Activated effector memory CD4-positive, alpha-beta T cell treated with anti-CD3 and anti-CD28 coated beads, Interleukin-2, amount 50 U/mL, for 16 hours (primary cell): ENCODE measurements at regions not wholly inside any gene's neighbourhood (a gene's known extent, or its start where the extent isn't known, plus 50 kb on each side); places are given as distances from the start of the nearest gene placed in this dataset.
"Not testable (repeated sequence)": the region's sequence is repeated elsewhere in the genome, so short reads cannot be mapped to it uniquely, and the experiment has no call there.

ENCODE experiments used
- DNase-seq: peaks from one replicate; pipeline ENCODE4 v3.0.0-alpha.2; 2020

DNA sequence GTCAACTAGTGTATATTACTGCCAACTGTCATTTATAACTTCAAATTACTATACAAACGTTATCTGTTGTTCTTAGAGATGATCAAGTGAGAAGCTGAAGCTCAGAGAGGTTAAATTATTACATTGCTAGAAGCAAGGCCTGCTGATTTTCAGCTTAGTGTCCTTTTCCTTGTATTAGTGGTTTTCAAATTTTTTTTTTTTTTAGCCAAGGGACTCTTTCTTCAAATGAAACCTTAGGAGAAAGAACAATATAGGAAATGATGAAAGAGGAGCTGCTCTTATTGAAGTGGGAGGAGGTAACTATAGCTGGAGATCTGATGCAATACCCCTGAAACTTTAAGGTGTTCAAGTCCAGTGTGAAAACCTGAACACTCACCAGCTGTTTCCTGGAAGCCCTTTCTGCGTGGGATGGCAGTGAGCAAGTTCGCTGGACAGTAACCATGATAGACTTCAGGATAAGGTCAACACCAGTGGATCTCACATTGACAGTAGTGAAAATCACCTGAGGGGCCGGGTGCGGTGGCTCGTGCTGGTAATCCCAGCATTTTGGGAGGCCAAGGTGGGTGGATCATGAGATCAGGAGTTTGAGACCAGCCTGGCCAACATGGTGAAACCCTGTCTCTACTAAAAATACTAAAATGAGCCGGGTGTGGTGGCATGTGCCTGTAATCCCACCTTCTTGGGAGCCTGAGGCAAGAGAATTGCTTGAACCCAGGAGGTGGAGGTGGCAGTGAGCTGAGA is 376.2 kb downstream of the EDEM1 start:
- no peak for DNase-seq

DNA sequence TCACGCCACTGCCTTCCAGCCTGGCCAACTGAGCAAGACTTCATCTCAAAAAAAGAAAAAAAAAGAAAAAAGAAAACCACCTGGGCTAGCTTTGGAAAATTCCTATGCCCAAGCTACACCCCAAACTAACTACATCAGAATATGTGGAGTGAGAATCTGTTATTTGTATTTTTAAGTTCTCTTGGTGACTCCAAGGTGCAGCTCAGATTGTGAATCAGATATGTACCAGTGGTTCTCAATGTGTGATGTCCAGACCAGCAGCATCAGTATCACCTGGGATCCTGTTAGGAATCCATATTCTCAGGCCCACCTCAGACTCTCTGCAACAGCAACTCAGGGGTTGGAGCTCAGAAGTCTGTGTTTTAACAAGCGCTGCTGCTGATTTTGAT is 376.8 kb downstream of the EDEM1 start:
- DNase-seq, result no peak

DNA sequence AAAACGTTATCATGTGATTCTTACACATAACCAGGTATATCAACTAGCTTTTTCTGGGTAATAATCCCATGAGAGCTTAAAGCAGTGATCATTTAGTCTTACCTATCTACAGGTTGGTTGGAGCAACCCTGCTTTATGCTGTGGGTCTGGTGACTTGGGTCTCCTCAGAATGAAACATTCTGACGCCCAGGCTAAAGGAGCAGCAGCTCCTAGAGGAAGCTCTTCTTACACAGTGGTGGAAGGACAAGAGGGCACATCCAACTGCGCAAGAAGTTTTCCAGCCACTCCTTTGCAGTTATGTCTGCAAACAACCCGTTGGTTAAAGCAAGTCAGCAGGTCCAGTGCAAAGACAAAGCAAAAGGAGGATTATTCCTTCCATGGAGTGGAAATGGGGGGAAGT is 377.5 kb downstream of the EDEM1 start:
- DNase-seq, result no peak

DNA sequence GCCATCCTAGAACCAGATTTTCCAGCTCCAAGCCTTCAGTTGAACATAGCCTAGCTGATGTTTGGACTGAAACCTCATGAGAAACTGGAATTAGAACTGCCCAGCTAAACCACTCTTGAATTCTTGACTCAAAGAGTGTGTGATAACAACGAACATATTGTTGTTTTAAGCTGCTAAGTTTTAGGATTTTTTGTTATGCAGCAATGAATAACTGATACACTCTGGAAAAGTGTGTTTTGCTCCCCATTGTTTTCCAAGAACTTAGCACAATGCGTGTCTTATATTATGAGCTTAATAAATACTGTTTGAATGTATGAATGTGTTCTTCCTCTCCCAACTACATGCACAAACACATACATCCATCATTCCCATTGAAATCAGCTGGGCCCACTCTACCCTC is 379.6 kb downstream of the EDEM1 start:
- no peak for DNase-seq

DNA sequence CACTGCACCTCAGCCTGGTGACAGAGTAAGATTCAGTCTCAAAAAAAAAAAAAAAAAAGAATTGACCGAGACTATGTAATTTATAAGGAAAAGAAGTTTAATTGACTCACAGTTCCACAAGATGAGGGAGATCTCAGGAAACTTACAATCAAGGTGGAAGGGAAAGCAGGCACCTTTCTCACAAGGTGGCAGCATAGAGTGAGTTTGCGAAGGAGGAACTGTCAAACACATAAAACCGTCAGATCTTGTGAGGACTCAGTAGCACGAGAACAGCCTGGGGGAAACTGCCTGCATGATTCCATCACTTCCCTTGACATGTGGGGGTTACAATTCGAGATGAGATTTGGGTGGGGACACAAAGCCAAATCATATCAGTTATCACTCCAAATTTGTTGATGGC is 380.9 kb downstream of the EDEM1 start:
- no peak for DNase-seq

DNA sequence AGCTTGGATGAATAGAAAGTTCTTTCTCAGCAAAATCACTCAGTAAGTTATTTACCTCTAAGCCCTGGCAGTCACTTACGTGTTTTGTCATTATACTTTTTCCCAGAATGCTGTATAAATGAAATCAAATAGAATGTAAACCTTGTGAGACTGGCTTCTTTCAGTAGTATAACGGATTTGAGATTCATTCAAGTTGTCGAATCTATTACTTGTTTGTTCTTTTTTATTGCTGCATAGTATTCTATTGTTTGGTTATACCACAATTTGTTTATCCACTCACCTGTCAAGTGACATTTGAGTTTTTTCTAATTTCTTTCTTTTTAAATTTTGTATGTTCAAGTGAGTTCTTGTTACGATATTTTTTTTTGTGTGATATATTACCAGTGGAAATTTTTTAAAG is 381.6 kb downstream of the EDEM1 start:
- DNase-seq, result no peak

DNA sequence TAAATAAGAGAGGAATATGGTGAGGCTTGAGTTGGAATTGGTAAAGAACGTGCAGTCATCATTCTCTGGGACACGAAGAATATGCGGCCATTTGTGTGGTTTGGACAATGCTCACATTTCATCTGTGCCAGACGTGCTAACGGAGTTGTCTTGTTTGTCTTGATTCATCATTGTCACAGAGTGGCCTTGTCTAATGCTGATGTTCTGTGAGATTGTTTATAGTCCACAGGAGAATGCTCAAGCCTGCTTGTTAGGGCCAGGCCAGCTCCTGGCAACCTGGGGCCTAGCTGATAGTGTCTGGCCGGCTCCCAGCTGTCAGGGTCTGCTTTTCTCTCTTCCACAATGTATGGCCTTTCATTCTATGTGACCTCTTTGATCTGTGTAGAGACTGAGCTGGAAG is 384.7 kb downstream of the EDEM1 start:
- no peak for DNase-seq

DNA sequence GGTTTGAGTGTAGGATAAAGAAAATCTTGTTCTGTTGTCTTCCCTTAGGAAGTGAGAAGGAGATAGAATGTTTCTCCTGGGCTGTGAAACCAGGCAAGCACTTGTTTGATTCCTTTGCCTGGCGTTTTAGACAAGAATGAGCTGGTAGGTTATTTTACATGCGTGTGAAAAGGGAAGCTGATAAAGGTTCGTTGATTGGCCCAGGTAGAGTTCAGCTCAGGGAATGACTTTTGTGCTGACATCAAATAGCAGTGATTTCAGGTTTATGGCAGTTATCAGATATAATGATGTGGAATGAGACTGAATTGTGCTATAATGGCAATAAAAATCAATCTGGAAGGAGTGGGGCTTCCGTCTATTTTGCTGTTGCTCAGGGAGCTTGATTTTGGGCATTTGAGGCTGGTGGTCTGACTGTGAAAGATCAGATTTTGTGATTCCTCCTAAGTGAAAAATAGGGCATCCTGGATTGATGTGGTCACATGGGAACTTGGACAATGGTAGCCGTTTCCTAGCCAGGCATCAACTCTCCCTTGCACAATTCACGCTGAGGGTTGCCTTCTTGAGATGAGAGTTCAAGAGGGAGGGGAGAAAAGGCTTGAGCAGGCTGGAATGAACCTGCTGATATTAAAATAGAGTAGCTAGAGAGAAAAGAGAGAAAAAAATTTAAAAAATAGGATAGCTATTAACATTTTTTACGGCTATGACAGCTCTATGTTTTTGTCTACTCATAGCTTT is 388.9 kb downstream of the EDEM1 start:
- DNase-seq, result no peak

DNA sequence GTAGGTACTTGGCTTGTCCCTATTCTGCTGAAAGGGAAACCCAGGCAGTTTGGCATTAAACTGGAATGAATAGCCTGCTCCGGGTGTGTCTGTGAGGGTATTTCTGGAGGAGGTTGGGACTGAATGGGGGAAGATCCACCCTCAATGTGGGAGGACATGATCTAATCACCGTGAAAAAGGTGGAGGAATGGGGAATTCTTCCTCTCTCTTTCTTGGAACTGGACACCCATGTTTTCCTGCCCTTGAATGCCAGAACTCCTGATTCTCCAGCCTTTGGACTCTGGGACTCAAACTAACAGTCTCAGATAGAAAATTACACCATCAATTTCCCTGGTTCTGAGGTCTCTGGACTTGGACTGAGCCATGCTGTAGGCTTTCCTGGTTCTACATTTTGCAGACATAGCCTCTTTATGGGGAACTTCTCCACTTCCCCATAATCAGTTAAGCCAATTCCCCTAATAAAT is 391.7 kb downstream of the EDEM1 start:
- DNase-seq, result no peak

DNA sequence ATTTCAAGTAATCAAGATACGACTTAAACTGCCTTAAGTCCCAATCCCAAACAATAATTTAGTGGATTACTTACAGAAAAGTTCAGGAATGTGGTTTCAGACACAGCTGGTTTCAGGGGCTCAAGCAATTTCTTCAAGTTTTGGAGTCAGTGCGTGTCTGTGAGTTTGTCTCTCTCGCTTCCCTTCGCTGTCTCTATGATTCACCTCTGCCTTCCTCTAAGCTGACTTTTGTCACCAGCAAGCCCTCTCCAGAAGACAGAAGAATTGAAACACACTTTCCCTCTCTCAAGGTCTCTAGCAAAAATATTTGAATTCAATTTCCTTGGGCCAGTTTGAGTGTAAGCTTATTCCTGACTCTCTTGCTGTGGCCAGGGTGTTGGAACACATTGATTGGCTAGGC is 392.4 kb downstream of the EDEM1 start:
- DNase-seq, result no peak

DNA sequence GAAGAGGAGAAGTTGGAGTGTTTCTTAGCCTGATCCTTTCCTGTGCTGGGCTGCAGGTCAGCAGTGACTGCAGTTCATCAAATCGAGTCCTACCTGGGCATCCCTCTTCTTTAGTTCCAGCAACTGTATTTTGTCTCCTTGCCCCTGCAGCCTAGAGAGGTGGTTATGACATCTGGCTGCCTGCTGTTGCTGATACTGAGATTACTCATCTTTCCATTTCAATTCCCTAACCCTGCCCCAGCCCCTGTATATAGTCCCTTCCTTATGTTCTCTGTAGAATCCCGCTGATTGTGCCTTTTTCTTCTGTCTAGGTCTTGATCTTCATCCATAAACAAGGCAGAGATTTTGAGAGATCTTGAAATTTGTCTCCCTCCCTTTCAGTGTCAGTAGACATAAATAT is 393.3 kb downstream of the EDEM1 start:
- no peak for DNase-seq

DNA sequence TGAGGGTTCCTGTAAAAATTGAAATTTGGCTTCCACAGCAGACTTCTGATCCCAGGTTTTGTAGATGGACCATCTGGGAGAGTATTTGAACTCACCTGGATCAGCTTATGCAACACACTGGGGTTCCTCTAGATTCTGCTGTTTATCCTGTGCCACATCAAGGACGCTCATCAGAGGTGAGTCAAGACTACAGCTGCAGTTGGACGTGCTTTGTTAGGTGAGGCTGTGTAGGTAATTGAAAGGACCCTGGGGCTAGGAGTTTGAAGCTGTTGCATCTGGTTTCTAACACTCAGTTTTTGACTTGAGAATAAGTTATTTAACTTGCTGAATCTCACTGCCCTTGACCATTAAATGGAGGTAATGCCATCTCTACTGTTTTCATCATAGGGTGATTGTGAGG is 394.2 kb downstream of the EDEM1 start:
- DNase-seq, result no peak

DNA sequence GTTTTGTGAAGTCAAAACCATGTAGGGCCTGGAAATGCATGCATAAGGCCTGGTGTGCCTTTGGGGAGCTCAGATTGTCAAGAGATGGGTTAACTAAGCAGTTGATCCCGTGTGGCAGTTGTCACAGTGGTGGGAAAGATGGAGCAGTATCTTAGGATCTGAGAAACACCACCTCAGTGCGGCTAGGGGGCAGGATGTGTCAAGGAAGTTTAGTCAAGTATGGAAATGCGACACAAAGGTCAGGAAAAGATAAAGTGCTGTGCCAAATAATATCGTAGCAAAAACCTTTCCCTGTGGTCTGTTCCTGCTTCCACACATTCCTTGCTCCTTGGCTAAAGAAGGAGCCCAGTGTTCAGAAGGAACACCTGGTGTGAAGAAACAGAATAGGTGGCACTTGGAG is 396.4 kb downstream of the EDEM1 start:
- DNase-seq, result no peak

DNA sequence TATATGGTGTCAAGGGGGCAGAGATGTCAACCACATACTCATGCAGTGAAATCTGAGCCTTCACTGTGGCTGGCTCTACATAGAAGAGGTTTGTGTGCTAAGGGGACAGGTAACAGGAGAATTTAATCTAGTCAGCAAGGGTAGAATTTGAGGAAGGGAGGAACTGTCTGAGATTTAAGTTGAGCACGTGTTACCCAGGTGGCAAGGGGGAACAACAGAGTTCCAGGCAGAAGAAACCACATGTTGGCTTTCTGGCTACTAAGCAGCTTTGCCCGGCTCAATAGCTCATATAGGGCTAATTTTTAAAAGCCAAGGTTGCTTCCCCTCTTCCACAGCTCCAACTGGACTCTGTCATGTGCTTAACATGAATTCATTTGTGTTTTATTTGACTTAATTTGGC is 397.6 kb downstream of the EDEM1 start:
- no peak for DNase-seq

DNA sequence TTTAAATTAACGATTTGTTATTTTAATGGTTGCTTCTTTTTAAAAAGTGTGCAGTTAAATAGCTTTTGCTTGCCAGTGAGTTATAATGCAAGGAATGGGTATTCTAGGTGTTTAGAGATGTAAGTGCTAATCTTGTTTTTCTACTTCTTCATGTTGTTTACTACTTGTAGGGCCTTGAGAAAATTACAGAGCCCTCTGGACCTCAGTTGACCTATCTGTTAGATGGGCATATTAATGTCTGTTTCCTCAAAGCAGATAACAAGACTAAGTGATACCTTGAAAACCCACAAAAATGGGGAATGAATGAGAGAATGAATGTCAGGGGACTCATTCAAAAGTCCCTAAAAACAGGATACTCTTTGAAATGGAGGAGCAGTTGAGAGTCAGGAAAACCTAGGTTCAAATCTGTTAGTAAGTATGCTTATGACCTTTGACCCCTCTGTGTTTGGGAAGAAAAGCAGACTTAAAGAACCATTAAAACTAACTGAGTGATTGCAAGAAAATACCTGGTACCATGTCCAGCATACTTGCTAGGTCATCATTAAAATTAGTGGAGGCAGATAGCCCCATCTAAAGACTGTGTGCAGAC is 419.5 kb downstream of the EDEM1 start:
- no peak for DNase-seq

DNA sequence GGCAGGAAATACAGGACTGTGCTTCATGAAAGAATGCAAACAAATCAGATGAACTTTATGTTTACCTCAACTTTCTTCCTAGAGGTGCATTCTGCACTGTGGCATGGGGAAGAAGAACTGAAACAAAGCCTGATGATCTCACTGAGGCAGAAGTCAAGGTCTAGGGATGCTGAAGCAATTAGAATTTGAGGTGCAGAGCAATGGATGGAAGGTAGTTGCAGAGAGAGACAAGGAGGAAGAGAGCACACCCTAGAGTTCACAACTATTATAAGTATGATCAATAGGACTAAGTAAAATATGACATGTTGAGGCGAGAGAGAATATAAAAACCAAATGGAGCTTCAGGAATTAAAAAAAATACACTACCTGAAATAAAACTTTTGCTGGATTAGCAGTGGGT is 420.1 kb downstream of the EDEM1 start:
- no peak for DNase-seq

DNA sequence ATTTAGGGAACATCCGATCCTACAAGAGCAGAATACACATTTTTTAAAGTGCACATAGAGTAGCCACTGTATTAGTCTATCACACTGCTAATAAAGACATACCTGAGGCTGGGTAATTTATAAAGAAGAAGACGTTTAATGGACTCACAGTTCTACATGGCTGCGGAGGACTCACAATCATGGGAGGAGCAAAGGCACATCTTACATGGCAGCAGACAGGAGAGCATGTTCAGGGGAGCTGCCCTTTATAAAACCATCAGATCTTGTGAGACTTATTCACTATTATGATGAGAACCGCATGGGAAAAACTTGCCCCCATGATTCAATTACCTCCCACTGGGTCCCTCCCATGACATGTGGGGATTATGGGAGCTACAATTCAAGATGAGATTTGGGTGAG is 421.5 kb downstream of the EDEM1 start:
- DNase-seq, result not testable (repeated sequence)

DNA sequence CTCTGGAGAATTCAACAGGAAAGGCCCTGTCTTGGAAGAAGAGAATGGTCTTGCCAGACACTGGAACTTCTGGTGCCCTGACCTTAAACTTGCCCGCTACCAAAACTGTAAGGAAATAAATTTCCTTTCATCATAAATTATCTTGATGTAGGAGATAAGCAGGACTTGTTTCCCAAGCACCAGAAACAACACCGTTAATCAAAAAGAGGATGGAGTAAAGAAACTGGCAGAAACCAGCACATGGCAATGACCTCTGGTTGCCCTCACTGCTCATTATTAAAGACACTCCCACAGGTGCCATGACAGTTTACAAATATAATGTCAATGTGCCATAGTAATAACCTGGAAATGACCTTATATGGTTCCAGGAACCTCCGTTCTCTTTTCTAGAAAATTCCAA is 426.1 kb downstream of the EDEM1 start:
- DNase-seq, result no peak

DNA sequence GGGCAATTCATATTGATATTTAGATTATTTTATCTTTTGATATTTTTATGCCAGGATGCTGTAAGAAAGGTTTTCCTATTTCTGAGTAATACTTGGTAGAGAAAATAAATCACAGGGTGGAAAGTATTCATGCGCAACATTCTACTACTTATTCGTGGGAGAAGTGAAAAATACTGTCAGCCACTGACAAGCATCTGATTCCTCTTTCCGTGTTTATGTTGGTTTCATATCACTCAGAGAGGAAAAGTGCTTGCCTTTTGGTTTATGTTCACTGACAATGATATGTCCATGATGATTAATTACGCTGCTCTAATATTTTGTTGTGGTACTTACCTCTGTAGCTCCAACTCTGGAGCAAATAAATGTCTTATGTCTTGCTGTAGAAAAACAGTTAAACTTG is 429.4 kb downstream of the EDEM1 start:
- no peak for DNase-seq

DNA sequence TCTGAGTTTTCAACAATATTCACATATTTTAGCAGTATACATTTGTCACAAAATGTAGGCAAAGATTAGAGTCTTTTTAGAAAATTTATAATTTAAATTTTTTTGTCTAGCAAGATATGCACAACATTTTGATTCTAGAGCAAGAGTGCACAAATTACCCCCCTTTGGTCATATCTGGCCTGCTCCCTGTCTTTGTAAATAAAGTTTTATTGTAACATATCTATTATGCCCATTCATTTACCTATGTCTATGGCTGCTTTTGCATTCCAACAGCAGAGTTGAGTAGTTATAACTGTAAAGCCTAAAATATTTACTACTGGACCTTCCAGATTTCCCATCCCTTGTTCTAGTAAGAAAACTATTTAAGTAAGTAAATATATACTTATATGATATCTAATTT is 430.7 kb downstream of the EDEM1 start:
- DNase-seq, result no peak

DNA sequence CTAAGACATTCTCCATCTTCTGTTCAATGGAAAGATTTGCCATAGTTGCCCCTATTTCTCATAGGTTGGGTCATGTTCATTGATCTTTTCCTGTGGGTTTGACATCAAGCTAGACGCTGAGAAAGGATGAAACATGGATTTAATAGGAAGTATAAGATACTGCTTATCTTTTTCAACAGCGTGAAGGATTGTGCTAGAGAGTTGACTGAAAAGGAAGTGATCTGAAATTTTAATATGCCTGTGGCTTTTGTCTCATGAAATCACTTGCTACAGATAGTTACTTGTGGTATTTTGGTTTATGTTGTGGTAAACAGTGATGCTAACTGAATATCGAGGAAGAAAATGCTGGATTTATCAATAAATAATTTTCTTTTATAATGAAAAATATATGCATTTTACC is 442.9 kb downstream of the EDEM1 start:
- no peak for DNase-seq

DNA sequence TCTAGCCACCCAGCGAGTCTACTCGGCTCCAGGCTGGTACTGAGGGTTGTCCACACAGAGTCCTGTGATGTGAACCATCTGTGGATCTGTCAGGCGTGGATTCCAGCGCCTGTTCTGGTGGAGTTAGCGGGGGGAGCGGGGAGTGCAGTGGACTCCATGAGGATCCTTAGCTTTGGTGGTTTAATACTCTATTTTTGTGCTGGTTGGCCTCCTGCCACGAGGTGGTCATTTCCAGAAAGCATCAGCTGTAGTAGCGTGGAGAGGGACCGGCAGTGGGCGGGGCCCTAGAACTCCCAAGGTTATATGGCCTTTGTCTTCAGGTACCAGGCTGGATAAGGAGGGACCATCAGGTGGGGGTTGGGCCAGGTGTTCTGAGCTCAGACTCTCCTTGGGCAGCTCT is 446.5 kb downstream of the EDEM1 start:
- DNase-seq, result no peak

DNA sequence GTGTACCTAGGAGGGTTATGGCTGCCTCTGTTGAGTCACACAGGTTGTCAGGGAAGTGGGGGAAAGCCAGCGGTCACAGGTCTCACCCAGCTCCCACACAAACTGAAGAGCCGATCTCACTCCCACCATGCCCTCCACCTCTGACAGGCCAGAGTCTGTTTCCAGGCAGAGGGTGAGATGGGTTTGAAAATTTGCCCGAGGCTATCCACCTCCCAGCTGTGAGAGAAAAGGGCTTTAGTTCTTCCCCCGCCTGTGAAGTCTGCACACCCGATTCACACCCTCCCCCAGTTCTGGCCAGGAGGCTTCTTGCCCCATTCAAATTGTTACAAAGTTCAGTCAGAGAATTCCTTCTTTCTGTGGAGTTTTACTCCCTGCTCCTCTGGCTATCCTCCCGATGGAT is 446.9 kb downstream of the EDEM1 start:
- no peak for DNase-seq

DNA sequence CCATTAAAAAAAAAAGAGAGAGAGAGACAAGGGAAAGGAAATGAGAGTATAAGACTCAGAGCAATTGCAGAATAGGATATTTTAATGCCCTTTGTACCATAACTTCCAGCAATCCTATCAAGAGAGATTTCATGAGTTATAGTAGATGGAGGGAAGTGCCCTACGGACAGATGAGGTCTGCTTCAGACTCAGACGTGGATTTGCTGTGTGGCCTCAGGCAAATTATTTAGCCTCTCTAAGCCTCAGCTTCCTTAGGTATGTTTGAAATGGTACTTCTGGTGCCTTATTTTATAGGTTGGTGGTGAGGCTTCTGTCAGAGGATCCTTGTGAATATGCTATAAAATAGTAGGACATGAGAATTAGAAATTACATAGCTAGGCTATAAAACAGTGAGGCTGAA is 448.2 kb downstream of the EDEM1 start:
- DNase-seq, result no peak
